ENCODE measurements at regions not wholly inside any gene's neighbourhood (a gene's known extent, or its start where the extent isn't known, plus 50 kb on each side); places are given as distances from the start of the nearest gene placed in this dataset.

DNA sequence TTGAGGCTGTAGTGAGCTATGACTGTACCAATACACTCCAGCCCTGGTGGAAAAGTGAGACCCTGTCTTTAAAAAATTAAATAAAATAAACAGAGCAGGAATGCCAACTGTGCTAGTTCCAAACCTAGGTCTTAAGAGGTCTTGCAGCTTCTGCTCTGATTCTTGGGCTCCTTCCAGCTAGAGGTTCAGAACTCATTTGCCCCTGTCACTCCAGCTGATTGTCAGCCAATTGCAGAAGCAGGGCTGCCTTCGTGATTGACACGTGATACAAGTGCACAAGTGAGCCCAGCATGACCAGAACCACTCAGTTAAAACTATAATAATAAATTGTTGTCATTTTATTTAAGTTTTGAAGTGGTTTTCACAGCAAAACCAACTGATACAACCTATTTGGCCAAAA lies 298.4 kb downstream of the USP25 start:
- Mint-ChIP-seq H3K27ac (no peak overlapping the region), H3K4me1 (no peaks in the 10 kb centered on the region), H3K27me3 (peaks cover 1% of the 10 kb centered on the region), H3K9me3 (no peaks in the 10 kb centered on the region), H3K4me3 (no peak overlapping the region), H3K36me3 (ENCODE audit: low read depth) (no peaks in the 10 kb centered on the region)
- POLR2A ChIA-PET: no interaction called here
- CTCF ChIA-PET: no interaction called here
- no peak for DNase-seq

DNA sequence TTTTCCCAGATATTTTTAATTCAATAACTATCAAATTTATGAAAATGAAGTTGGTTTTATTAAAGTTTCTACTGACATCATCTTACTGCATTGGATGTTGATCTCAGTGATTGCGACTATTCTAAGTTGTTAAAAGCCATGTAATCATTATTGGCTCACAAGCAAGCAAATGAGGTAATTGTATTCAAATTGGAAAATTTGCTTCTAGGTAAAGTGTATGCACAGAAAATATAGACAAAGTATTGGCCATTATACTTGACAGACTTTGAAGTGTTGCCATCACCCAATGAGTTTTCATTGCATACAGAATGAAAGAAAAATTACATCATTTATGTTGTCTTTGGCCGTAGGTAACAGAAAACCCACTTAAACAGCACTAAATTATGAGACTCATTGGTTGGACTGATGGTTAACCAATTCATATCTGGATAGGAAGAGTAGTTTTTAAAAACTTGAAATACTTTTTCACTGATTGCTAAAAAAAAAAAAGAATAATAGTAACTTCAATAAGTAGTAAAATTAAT lies 299.2 kb downstream of the USP25 start:
- ChIA-PET CTCF (no interaction called here), POLR2A (no interaction called here)
- no peaks in the 10 kb centered on the region for H3K36me3 Mint-ChIP-seq (ENCODE audit: low read depth)
- H3K9me3 Mint-ChIP-seq: no peaks in the 10 kb centered on the region
- H3K27ac Mint-ChIP-seq: no peak overlapping the region
- no peak overlapping the region for H3K4me3 Mint-ChIP-seq
- H3K27me3 Mint-ChIP-seq: peaks cover 1% of the 10 kb centered on the region
- no peaks in the 10 kb centered on the region for H3K4me1 Mint-ChIP-seq
- DNase-seq: no peak

DNA sequence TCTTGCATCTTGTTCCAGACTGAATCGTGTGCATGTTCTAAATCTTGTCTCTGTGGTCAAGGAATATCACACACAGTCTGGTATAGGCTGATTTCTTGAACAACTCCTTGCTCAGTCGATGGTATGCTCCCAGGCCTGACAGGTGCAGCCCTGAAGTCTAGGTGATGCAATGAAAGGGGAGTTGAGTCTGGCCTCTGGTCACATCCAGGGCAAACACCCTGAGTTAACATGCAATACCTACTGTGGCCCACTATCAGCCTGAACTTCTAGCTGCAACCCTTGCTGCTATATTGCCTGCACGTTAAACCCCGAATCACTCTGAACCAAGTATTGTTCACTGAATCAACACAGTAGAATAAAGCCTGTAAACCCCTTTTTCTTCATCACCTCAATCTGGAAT lies 303.4 kb downstream of the USP25 start:
- Mint-ChIP-seq H3K27me3 (no peaks in the 10 kb centered on the region), H3K4me1 (no peaks in the 10 kb centered on the region), H3K36me3 (ENCODE audit: low read depth) (no peaks in the 10 kb centered on the region), H3K9me3 (no peaks in the 10 kb centered on the region), H3K27ac (no peak overlapping the region), H3K4me3 (no peak overlapping the region)
- POLR2A ChIA-PET: no interaction called here
- DNase-seq: no peak
- CTCF ChIA-PET: no interaction called here

DNA sequence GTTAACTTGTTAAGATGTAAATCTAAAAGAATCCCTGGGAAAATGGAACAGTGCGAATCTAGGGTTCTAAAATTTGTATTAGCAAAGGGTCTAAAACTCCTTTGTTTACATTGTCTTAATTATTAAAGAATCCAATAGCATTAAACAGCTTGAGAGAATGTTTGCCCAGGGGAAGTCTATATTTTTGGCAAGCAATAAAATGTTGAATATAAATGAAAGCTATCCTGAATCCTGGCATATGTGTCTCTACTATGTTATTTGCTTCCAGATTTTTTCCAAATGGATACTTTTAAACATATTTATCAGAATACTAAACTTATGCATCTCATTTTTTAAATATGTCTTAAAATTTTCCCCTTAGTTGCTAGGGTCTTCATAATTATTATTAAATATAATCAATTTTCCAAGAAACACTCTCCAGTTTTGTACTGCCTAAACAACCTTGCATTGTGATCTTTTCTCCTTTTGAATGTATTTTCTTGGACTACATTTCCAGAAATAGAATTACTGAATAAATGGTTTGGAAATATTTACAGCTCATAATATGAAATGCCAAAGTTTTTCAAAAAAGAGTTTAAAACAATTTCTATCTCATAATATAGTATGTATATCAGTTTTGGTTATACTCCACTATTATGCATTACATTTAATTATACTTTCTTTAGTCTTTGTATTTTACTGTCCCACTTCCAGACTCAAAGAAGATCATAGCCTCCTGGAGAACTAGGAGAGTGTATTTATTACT lies 304.8 kb downstream of the USP25 start:
- Mint-ChIP-seq H3K27ac (no peak overlapping the region), H3K36me3 (ENCODE audit: low read depth) (no peaks in the 10 kb centered on the region), H3K27me3 (no peaks in the 10 kb centered on the region), H3K4me3 (no peak overlapping the region), H3K4me1 (no peaks in the 10 kb centered on the region), H3K9me3 (peaks cover 5% of the 10 kb centered on the region)
- DNase-seq: no peak
- CTCF ChIA-PET: no interaction called here
- POLR2A ChIA-PET: no interaction called here

DNA sequence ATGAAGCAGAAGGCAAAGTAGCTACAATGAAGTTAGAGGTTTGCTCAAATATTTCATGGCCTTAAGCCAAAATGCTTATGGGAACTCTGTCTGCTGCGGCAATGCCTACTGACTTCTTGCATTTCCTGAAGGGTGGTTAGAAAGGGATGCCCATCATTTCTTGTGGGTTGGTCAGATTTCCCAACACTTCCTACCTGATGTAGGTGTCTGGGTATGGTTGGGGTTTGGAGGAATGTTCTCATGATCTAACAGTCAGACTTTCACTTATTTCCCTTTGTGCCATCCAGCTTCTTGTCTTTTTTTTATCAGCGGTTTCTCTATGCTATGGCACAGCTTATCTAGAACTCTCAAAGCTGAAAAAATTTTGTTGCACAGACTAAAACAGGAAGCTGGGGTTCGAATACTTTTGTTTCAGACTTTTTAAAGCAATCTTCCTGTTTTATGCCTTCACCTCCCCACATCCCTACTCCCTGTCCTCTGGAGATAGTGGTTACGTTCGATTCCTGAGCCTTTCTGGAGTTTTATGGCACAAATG lies 307.7 kb downstream of the USP25 start:
- H3K4me3 Mint-ChIP-seq: no peak overlapping the region
- peaks cover 5% of the 10 kb centered on the region for H3K9me3 Mint-ChIP-seq
- ChIA-PET CTCF (interaction anchor here (0.6 kb wide), 1 partner anchor 12 kb away, joined by 3 read pairs; no protein-coding TSS in a partner anchor), POLR2A (no interaction called here)
- H3K4me1 Mint-ChIP-seq: no peaks in the 10 kb centered on the region
- H3K36me3 Mint-ChIP-seq (ENCODE audit: low read depth): no peaks in the 10 kb centered on the region
- H3K27ac Mint-ChIP-seq: no peak overlapping the region
- DNase-seq: no peak
- no peaks in the 10 kb centered on the region for H3K27me3 Mint-ChIP-seq

DNA sequence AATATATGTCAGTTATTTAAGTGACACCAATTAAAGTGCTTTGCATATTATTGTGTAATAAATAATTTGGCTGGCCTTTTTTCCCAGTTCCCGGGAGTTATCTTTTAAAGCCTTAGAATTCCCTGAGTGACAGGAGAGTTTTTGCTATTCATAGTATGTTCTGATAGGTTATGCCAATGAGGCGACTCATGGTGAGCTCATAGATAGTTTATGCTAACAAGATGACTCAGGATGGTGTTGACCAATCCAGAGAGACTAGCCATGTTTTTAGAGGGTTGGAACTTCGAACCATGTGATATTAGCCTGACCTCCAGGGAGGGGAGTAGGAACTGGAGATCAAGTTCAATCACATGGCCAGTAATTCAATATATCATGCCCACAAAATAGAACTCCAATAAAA lies 310.8 kb downstream of the USP25 start:
- ChIA-PET CTCF (interaction anchor here (0.6 kb wide), 1 partner anchor 38 kb away, joined by 6 read pairs; no protein-coding TSS in a partner anchor), POLR2A (no interaction called here)
- no peak overlapping the region for H3K27ac Mint-ChIP-seq
- H3K9me3 Mint-ChIP-seq: peaks cover 5% of the 10 kb centered on the region
- H3K36me3 Mint-ChIP-seq (ENCODE audit: low read depth): no peaks in the 10 kb centered on the region
- DNase-seq: no peak
- H3K4me1 Mint-ChIP-seq: no peaks in the 10 kb centered on the region
- H3K4me3 Mint-ChIP-seq: no peak overlapping the region
- no peaks in the 10 kb centered on the region for H3K27me3 Mint-ChIP-seq

DNA sequence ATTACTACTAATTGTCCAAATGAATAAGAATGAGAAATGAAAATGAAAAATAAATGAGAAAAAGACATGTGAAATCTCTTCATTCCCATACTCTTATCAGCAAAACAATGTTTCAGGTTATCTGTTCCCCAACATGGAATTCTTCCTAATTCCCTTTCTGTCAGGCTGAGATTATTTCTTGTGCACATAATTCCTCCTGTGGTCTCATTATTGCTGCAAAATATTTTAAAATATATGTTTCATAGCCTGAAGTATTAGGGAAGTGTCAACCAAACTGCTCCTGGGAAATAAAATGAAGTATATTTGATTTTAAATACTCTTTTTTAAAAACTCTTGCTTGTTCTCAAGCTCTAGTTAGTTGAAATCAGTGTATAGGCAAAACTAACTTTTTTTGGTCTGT lies 314.9 kb downstream of the USP25 start:
- CTCF ChIA-PET: no interaction called here
- no peaks in the 10 kb centered on the region for H3K27me3 Mint-ChIP-seq
- POLR2A ChIA-PET: no interaction called here
- DNase-seq: no peak
- no peak overlapping the region for H3K4me3 Mint-ChIP-seq
- H3K4me1 Mint-ChIP-seq: no peaks in the 10 kb centered on the region
- H3K36me3 Mint-ChIP-seq (ENCODE audit: low read depth): no peaks in the 10 kb centered on the region
- H3K9me3 Mint-ChIP-seq: no peaks in the 10 kb centered on the region
- no peak overlapping the region for H3K27ac Mint-ChIP-seq

DNA sequence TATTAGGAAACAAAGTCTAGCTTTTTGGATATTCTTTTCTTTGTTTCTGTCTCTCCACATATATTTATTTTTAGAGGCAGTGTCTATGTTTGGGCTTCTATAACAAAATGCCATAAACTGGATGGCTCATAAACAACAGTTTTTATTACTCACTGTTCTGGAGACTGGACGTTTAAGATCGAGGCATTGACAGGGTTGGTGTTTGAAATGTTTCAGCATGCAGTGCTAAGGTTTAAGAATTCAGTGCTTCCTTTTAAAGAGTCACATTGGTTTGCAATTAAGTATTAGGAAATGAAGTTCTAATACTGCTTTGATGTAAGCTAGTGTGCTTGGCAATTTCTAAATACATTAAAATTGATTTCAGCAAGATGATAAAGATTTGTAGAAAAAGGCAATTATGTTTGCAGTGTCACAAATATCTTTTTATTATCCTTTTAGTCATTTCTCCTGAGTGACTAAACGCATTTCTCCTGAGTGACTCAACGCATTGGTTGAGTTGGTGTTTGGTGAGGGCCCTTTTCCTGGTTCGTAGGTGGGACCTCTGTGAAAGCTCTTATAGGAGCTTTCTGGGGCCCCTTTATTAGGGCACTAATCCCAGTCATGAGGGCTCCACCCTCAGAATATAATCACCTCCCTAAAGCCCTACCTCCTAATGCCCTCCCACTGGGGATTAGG lies 317.0 kb downstream of the USP25 start:
- CTCF ChIA-PET: no interaction called here
- POLR2A ChIA-PET: no interaction called here
- no peak for DNase-seq
- Mint-ChIP-seq H3K27me3 (no peaks in the 10 kb centered on the region), H3K4me1 (no peaks in the 10 kb centered on the region), H3K4me3 (no peak overlapping the region), H3K36me3 (ENCODE audit: low read depth) (no peaks in the 10 kb centered on the region), H3K27ac (no peak overlapping the region), H3K9me3 (no peaks in the 10 kb centered on the region)

DNA sequence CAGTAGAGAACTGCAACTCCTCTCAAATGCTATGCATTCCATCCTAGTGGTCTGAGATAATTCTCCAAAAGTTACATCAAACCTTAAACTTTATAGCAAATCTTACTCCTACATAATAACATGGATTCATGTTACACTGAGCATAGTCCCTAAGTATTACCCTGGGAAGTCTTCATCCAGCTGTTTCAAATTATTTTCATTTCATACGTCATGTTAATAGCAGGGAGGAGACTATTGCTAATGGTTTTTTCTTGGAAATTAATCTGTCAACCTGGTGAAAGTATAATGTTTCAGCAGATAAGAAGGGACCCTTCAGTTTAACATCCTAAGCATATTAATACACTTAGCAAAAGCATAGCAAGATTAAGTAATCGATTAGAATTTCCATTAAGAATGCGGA lies 318.1 kb downstream of the USP25 start:
- Mint-ChIP-seq H3K4me1 (no peaks in the 10 kb centered on the region), H3K4me3 (no peak overlapping the region), H3K27me3 (no peaks in the 10 kb centered on the region), H3K27ac (no peak overlapping the region), H3K36me3 (ENCODE audit: low read depth) (no peaks in the 10 kb centered on the region), H3K9me3 (no peaks in the 10 kb centered on the region)
- ChIA-PET POLR2A (no interaction called here), CTCF (no interaction called here)
- no peak for DNase-seq

DNA sequence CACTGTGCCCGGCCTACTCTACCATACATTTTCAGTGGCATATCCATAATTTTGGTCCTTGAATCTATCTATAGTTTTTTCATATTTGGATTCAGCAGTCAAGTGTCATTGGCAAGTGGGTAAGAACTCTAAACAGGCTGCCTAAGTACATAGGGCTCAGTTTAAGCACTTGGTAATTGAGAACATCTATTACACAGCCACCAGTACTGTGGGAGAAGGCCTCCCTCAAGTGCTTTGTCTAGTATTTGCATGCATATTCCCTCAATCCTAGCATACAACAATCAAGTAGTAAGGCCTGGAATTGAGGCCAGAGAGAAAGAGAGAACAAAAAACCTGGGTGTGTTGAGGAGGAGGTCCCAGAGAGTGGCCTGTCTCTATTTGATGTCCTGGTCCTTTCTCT lies 325.2 kb downstream of the USP25 start:
- H3K4me1 Mint-ChIP-seq: no peaks in the 10 kb centered on the region
- H3K27ac Mint-ChIP-seq: no peak overlapping the region
- CTCF ChIA-PET: interaction anchor here (0.6 kb wide), 1 partner anchor 214 kb away, joined by 3 read pairs; no protein-coding TSS in a partner anchor
- no peak for DNase-seq
- no peaks in the 10 kb centered on the region for H3K27me3 Mint-ChIP-seq
- no peaks in the 10 kb centered on the region for H3K9me3 Mint-ChIP-seq
- no peaks in the 10 kb centered on the region for H3K36me3 Mint-ChIP-seq (ENCODE audit: low read depth)
- no peak overlapping the region for H3K4me3 Mint-ChIP-seq
- POLR2A ChIA-PET: no interaction called here

DNA sequence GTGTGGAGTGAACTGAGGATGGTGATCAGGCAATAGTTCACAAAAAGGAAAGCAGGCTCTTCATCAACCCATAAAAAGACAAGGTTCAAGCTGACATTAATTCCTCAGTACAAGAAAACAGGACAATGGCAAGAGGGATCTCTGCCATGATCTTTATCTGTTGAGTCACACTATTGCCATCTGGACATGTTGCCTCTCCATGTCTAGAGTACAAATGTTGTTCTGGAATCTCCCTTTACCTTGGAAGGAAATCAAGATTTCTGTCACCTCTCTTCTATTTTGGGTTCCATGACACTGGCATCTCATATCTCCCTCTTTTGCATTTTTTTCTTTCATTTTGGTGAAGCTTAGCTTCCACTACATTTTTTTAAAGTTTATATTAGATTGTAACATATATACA lies 329.1 kb downstream of the USP25 start:
- Mint-ChIP-seq H3K4me3 (no peak overlapping the region), H3K27me3 (no peaks in the 10 kb centered on the region), H3K9me3 (no peaks in the 10 kb centered on the region), H3K4me1 (no peaks in the 10 kb centered on the region), H3K36me3 (ENCODE audit: low read depth) (no peaks in the 10 kb centered on the region), H3K27ac (no peak overlapping the region)
- ChIA-PET CTCF (no interaction called here), POLR2A (no interaction called here)
- no peak for DNase-seq

DNA sequence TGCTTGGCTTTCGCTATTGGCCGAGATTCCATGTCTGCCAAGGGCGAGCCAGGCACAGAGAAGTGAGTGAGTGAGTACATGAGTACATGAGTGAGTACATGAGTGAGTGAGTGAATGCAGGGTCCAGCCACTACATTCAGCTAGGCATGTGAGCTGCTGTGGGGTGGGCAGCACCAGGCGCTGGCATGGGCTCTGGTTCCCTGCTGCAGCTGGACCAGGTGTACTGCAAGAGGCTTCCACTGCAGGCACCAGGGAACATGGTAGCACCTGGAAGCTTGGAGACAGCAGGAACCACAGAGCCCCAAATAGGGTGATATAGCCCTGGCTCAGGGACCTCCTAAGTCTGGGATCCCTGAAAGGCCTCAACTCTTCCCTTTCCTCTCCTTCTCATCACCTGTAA lies 330.2 kb downstream of the USP25 start:
- ChIA-PET CTCF (no interaction called here), POLR2A (no interaction called here)
- no peak for DNase-seq
- H3K36me3 Mint-ChIP-seq (ENCODE audit: low read depth): no peaks in the 10 kb centered on the region
- no peaks in the 10 kb centered on the region for H3K4me1 Mint-ChIP-seq
- H3K9me3 Mint-ChIP-seq: no peaks in the 10 kb centered on the region
- no peak overlapping the region for H3K27ac Mint-ChIP-seq
- no peak overlapping the region for H3K4me3 Mint-ChIP-seq
- no peaks in the 10 kb centered on the region for H3K27me3 Mint-ChIP-seq

DNA sequence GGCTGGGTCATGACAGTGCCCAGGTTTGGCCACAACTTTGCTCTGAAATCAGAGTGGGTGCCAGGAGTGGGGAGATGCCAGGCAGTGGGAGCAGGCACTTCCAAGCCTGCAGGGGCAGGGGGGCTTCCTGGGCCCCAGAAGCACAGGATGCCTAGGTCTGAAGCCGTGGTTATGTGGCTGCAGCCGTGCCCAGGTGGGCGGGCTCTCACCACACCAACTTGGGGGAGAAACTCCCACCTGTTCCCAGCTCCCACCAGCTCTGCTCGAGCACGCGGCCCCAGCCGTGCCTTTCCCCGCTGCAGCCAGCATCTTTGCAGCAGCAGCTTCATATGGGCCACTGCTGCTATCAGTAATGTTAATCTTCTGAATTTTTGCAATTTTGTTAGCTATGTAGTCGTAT lies 331.4 kb downstream of the USP25 start:
- ChIA-PET CTCF (no interaction called here), POLR2A (no interaction called here)
- H3K27me3 Mint-ChIP-seq: no peaks in the 10 kb centered on the region
- H3K4me1 Mint-ChIP-seq: no peaks in the 10 kb centered on the region
- no peak overlapping the region for H3K4me3 Mint-ChIP-seq
- H3K36me3 Mint-ChIP-seq (ENCODE audit: low read depth): no peaks in the 10 kb centered on the region
- H3K27ac Mint-ChIP-seq: no peak overlapping the region
- H3K9me3 Mint-ChIP-seq: no peaks in the 10 kb centered on the region
- no peak for DNase-seq
